Endodermal cell (in vitro differentiated cells): ENCODE measurements at regions not wholly inside any gene's neighbourhood (a gene's known extent, or its start where the extent isn't known, plus 50 kb on each side); places are given as distances from the start of the nearest gene placed in this dataset.

Experiments
- DNase-seq: peaks from one replicate; pipeline ENCODE4 v3.0.0-alpha.2; 2017
- H3K27ac ChIP-seq: 2 replicates; pipeline ENCODE4 v1.5.1; 2013; ENCODE audit warnings: mild to moderate bottlenecking, low read depth, low read length, moderate library complexity
- H3K27me3 ChIP-seq: 2 replicates; pipeline ENCODE4 v1.6.1; 2013; ENCODE audit warnings: mild to moderate bottlenecking, low read length, moderate library complexity; ENCODE audit not compliant: insufficient read depth, control insufficient read depth, poor library complexity, severe bottlenecking
- H3K36me3 ChIP-seq: 2 replicates; pipeline ENCODE4 v1.7.0; 2013; ENCODE audit warnings: mild to moderate bottlenecking, low read length, moderate library complexity; ENCODE audit not compliant: control insufficient read depth, insufficient read depth
- H3K4me1 ChIP-seq: one replicate; pipeline ENCODE4 v1.7.0; 2013; ENCODE audit warnings: low read length; ENCODE audit not compliant: control insufficient read depth, insufficient read depth
- H3K4me3 ChIP-seq: 2 replicates; pipeline ENCODE4 v1.5.1; 2013; ENCODE audit warnings: mild to moderate bottlenecking, low read length, moderate library complexity
- H3K9ac ChIP-seq: 2 replicates; pipeline ENCODE4 v1.6.1; 2013; ENCODE audit warnings: mild to moderate bottlenecking, low read length, moderate library complexity; ENCODE audit not compliant: poor library complexity, severe bottlenecking; ENCODE audit errors: extremely low read depth
- H3K9me3 ChIP-seq: 2 replicates; pipeline ENCODE4 v1.6.1; 2013; ENCODE audit warnings: mild to moderate bottlenecking, low read length, moderate library complexity; ENCODE audit not compliant: control insufficient read depth
- H3K27ac Mint-ChIP-seq: 2 replicates; pipeline ENCODE4 v1.8.0; 2020; ENCODE audit warnings: mixed read lengths
- H3K27me3 Mint-ChIP-seq: 2 replicates; pipeline ENCODE4 v1.8.0; 2021; ENCODE audit warnings: mild to moderate bottlenecking, mixed read lengths; ENCODE audit not compliant: insufficient read depth
- H3K36me3 Mint-ChIP-seq: 2 replicates; pipeline ENCODE4 v1.8.0; 2020; ENCODE audit warnings: low read depth, mixed read lengths
- H3K4me1 Mint-ChIP-seq: 2 replicates; pipeline ENCODE4 v1.8.0; 2020; ENCODE audit warnings: mixed read lengths
- H3K4me3 Mint-ChIP-seq: 2 replicates; pipeline ENCODE4 v1.8.0; 2020; ENCODE audit warnings: mild to moderate bottlenecking, moderate library complexity, mixed read lengths
- H3K9me3 Mint-ChIP-seq: 2 replicates; pipeline ENCODE4 v1.8.0; 2020; ENCODE audit warnings: mild to moderate bottlenecking, mixed read lengths
- WGBS, 2 experiments: methylation state at CpG; one replicate each; pipeline versions ENCODE4 v1.1.5 to v1.1.7; 2013; ENCODE audit warnings: missing lambda C conversion rate in 2 of 2, mixed read lengths in 1 of 2; ENCODE audit not compliant: insufficient coverage in 1 of 2, insufficient read length in 1 of 2; 5-methylcytosine and 5-hydroxymethylcytosine counted together
- TF ChIP-seq, protein P1 (sequence below): fragments of 200-600 bp; sonication (generic); conservative IDR thresholded peaks from 2 replicates; pipeline ENCODE4 v1.5.0; 2021; ENCODE audit warnings: antibody characterized with exemption, mild to moderate bottlenecking

DNA sequence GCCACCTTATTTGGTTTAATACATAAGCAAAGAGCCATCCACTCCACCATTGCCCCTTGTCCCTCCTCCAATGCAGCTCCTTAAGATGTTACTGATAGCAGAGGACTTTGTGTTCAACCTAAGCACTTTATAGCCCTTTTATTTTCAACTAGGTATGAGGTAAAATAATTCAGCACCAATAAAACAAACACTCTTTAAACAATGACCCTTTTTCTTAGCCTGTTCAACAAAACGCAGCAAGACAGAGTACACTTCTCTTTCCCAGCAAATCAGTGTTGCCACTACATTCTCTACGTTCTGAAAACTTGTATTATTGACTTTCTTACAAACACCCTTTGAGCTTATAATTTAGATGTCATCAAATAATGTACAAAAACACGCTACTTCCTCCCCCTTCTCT lies 104.0 kb upstream of the IGLL5 start:
- no peaks in the 10 kb centered on the region for H3K36me3 ChIP-seq
- no peak for DNase-seq
- Mint-ChIP-seq H3K4me3 (no peak overlapping the region), H3K9me3 (no peaks in the 10 kb centered on the region), H3K4me1 (peaks cover 31% of the 10 kb centered on the region), H3K36me3 (no peaks in the 10 kb centered on the region), H3K27ac (no peak overlapping the region), H3K27me3 (peaks cover 50% of the 10 kb centered on the region)
- no peak overlapping the region for H3K9ac ChIP-seq
- TF ChIP-seq, protein P1, sequence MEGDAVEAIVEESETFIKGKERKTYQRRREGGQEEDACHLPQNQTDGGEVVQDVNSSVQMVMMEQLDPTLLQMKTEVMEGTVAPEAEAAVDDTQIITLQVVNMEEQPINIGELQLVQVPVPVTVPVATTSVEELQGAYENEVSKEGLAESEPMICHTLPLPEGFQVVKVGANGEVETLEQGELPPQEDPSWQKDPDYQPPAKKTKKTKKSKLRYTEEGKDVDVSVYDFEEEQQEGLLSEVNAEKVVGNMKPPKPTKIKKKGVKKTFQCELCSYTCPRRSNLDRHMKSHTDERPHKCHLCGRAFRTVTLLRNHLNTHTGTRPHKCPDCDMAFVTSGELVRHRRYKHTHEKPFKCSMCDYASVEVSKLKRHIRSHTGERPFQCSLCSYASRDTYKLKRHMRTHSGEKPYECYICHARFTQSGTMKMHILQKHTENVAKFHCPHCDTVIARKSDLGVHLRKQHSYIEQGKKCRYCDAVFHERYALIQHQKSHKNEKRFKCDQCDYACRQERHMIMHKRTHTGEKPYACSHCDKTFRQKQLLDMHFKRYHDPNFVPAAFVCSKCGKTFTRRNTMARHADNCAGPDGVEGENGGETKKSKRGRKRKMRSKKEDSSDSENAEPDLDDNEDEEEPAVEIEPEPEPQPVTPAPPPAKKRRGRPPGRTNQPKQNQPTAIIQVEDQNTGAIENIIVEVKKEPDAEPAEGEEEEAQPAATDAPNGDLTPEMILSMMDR: no peak
- H3K4me3 ChIP-seq: no peak overlapping the region
- H3K9me3 ChIP-seq: no peaks in the 10 kb centered on the region
- H3K27me3 ChIP-seq: peaks cover 10% of the 10 kb centered on the region
- peaks cover 16% of the 10 kb centered on the region for H3K4me1 ChIP-seq
- H3K27ac ChIP-seq: no peak overlapping the region
- WGBS, 2 experiments: 70 to 92% methylated on average over 3 of the region's 3 CpGs

DNA sequence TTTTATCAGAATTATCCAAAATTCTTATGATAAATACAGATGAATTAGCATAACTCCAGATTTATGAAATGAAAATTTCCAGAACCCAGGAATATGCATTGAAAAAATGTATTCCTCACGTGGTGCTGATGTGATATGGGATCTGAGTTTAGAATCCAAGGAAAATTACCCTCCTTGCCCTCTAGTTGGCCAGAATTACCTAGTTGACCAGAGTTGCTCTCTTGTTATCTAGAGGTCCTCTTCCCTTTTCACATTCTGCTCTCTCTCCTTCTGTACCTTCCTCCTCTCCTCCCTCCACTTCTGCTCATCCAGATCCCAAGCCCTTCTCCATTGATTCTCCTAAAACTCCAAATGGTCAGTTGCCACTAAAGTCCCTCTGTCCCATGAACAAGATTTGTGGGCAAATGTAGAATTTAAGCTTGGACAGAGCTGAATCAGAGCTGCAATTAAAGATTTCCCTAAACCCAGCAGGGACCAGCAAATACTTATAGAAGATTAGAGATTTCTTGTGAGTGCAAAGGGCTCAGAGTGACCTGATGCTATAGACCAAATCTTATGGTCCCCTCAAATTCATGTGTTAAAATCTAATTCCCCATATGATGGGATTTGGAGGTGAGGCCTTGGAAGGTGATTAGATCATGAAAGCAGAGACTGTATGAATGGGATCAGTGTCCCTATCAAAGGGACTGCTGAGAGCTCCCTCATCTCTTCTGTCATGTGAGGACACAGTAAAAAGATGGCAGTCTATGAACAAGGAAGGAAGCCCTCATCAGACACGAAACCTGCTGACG lies 103.2 kb upstream of the IGLL5 start:
- no peak for DNase-seq
- Histone ChIP-seq H3K4me1 (peaks cover 16% of the 10 kb centered on the region), H3K4me3 (no peak overlapping the region), H3K9ac (no peak overlapping the region), H3K9me3 (no peaks in the 10 kb centered on the region), H3K27ac (no peak overlapping the region), H3K27me3 (peaks cover 17% of the 10 kb centered on the region), H3K36me3 (no peaks in the 10 kb centered on the region)
- Mint-ChIP-seq H3K4me1 (peaks cover 31% of the 10 kb centered on the region), H3K9me3 (no peaks in the 10 kb centered on the region), H3K36me3 (no peaks in the 10 kb centered on the region), H3K27me3 (peaks cover 49% of the 10 kb centered on the region), H3K4me3 (no peak overlapping the region), H3K27ac (no peak overlapping the region)
- WGBS, 2 experiments: 72 to 83% methylated on average over 3 of the region's 3 CpGs
- TF ChIP-seq, protein P1: peak; percentile 62

DNA sequence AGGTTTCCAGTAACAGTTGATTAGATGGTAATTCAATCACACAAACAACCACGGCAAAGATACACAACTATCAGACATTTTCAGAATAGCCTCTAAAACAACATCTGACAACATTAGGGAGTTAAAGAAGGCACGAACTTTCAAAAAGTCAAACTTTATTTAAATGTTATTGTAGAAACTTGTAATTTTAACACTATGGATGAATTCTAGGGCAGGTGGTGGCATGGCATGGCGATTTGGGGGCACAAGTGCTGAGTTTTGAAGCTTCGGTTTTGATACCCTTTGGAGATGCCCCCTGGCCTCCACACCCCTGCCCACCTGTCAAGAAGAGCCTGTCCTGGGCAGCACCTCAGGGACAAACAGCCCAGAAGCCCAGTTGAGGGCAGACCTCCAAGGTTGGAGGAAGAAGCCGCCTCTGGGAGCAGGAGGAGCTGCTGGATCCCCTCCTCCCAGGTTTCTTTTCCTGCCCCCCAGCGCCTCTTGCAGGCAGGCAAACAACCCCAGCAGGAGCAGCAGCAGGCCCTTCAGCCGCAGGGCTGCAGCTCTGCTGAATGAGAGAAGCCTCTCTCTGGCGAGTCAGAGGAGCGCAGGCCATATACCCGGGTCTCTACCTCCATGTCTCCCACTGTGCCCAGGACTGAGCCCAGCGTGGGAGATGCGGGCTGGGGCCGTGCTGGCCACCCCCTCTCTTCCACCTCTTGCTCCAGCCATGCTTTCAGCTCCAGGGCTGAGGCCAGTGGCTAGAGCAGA lies 102.1 kb upstream of the IGLL5 start:
- peak; percentile 59 for DNase-seq
- H3K9me3 Mint-ChIP-seq: no peaks in the 10 kb centered on the region
- Histone ChIP-seq H3K9me3 (no peaks in the 10 kb centered on the region), H3K4me1 (peaks cover 16% of the 10 kb centered on the region), H3K36me3 (no peaks in the 10 kb centered on the region), H3K9ac (no peak overlapping the region), H3K4me3 (no peak overlapping the region), H3K27me3 (peaks cover 25% of the 10 kb centered on the region), H3K27ac (no peak overlapping the region)
- 76 to 84% methylated on average over 8 to 13 of the region's 13 CpGs for WGBS, 2 experiments
- no peaks in the 10 kb centered on the region for H3K36me3 Mint-ChIP-seq
- H3K4me1 Mint-ChIP-seq: peaks cover 31% of the 10 kb centered on the region
- H3K27ac Mint-ChIP-seq: no peak overlapping the region
- no peak overlapping the region for H3K4me3 Mint-ChIP-seq
- TF ChIP-seq, protein P1: no peak
- H3K27me3 Mint-ChIP-seq: peaks cover 55% of the 10 kb centered on the region
